H1 (cell line): ENCODE measurements at regions not wholly inside any gene's neighbourhood (a gene's known extent, or its start where the extent isn't known, plus 50 kb on each side); places are given as distances from the start of the nearest gene placed in this dataset.

Experiments used
- CTBP2 ChIP-seq: IDR thresholded peaks from 2 replicates; pipeline ENCODE4 v1.7.0; 2011; ENCODE audit warnings: borderline replicate concordance, mild to moderate bottlenecking, moderate library complexity, mixed read lengths, low read length; ENCODE audit not compliant: insufficient read depth, insufficient read length
- JUN ChIP-seq: IDR thresholded peaks from 2 replicates; pipeline ENCODE4 v1.6.1; 2011; ENCODE audit warnings: low read depth, mild to moderate bottlenecking, improper control_type of control experiment, low read length
- RFX5 ChIP-seq: IDR thresholded peaks from 2 replicates; pipeline ENCODE4 v1.6.1; 2011; ENCODE audit warnings: low read depth, low read length, improper control_type of control experiment, borderline replicate concordance
- RXRA ChIP-seq: IDR thresholded peaks from 2 replicates; pipeline ENCODE4 v1.6.1; 2011; ENCODE audit warnings: low read depth, mild to moderate bottlenecking, low read length, moderate library complexity; ENCODE audit not compliant: insufficient read depth
- SP4 ChIP-seq: IDR thresholded peaks from 2 replicates; pipeline ENCODE4 v1.6.1; 2012; ENCODE audit warnings: low read length, inconsistent platforms
- SUZ12 ChIP-seq: fragments of 200-600 bp; sonication (generic); IDR thresholded peaks from 2 replicates; pipeline ENCODE4 v1.6.1; 2012; ENCODE audit warnings: mild to moderate bottlenecking, inconsistent platforms, low read length, moderate library complexity, mixed read lengths
- TCF12 ChIP-seq: IDR thresholded peaks from 2 replicates; pipeline ENCODE4 v1.6.1; 2011; ENCODE audit warnings: low read depth, mild to moderate bottlenecking, low read length
- ZNF274 ChIP-seq: IDR thresholded peaks from 2 replicates; pipeline ENCODE4 v1.7.0; 2012; ENCODE audit warnings: low read length, borderline replicate concordance; ENCODE audit errors: extremely low read depth

DNA sequence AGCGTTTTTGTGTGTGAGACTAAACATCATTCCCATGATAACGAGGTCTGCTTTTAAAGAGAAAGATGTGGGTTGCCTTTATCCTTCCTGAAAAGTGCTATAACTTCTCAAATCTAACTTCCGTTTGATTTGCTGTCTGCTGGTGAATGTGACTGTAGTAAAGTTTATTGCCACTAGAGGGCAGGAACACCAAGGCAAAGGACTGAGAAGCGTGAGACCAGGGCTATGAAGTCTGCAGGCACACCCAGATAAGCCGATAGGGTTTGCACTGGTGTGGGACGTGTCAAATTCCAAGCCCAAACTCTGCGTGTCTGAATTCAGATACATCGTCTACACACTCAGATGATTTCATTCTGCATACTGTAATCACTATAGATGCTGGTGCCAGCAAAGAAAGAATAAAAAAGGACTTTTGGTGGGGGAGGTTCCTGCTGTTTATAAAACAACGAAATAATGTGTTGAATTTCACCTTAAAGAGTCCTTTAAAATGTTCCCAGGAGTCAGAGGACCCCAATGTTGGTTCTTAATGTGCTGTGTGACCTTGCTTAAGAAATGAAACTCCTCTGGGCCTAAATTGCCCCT lies 87.2 kb downstream of the PTTG1 start (continued):
- TF ChIP-seq JUN (no peak), CTBP2 (no peak), ZNF274 (no peak), SP4 (no peak), SUZ12 (no peak), TCF12 (no peak), RFX5 (no peak), RXRA (no peak)
